Gastroesophageal sphincter (tissue), 3 donors: ENCODE measurements at regions not wholly inside any gene's neighbourhood (a gene's known extent, or its start where the extent isn't known, plus 50 kb on each side); places are given as distances from the start of the nearest gene placed in this dataset.

Source experiments
- EP300 ChIP-seq: sonication (generic); formaldehyde crosslinking; IDR thresholded peaks from one replicate; pipeline ENCODE4 v1.6.1; 2017; ENCODE audit warnings: antibody characterized with exemption, mild to moderate bottlenecking
- POLR2A ChIP-seq, 2 donors: fragments of 450-650 bp; IDR thresholded peaks; one replicate each; pipeline ENCODE4 v1.6.1; 2017; ENCODE audit warnings: antibody characterized with exemption in 2 of 2, mild to moderate bottlenecking in 2 of 2, moderate library complexity in 1 of 2
- POLR2AphosphoS5 ChIP-seq: sonication (generic); formaldehyde crosslinking; IDR thresholded peaks from one replicate; pipeline ENCODE4 v1.6.1; 2017; ENCODE audit warnings: antibody characterized with exemption
- TF ChIP-seq, protein P1 (sequence below), 4 experiments: fragments of 200-600 bp in 2 of 4; fragments of 450-650 bp in 2 of 4; sonication (generic) in 1 of 4; IDR thresholded peaks; one replicate each; pipeline ENCODE4 v1.5.1; 2017 to 2019; ENCODE audit warnings: antibody characterized with exemption in 4 of 4, mild to moderate bottlenecking in 2 of 4, moderate library complexity in 2 of 4

DNA sequence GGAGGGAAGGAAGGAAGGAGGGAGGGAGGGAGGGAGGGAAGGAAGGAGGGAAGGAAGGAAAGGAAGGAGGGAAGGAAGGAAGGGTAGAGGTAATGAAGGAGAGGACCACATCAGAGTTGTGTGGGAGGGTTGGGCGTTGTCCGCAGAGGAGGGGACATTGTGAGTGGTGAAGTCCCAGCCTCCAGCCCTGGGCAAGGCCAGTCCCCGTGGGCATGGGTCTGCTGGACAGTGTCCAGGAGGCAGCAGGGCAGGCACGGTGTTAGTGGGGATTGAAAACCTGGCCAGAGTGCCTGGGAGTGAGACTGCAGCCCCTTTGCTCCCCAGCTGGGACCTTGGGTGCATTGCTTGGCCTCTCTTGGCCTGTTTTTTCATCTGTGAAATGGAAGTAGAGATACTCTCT is 1462.3 kb downstream of the BRD1 start:
- TF ChIP-seq, protein P1, sequence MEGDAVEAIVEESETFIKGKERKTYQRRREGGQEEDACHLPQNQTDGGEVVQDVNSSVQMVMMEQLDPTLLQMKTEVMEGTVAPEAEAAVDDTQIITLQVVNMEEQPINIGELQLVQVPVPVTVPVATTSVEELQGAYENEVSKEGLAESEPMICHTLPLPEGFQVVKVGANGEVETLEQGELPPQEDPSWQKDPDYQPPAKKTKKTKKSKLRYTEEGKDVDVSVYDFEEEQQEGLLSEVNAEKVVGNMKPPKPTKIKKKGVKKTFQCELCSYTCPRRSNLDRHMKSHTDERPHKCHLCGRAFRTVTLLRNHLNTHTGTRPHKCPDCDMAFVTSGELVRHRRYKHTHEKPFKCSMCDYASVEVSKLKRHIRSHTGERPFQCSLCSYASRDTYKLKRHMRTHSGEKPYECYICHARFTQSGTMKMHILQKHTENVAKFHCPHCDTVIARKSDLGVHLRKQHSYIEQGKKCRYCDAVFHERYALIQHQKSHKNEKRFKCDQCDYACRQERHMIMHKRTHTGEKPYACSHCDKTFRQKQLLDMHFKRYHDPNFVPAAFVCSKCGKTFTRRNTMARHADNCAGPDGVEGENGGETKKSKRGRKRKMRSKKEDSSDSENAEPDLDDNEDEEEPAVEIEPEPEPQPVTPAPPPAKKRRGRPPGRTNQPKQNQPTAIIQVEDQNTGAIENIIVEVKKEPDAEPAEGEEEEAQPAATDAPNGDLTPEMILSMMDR (IDR thresholded peaks at IDR 0.05), result no peak
- TF ChIP-seq POLR2AphosphoS5 (no peak), EP300 (no peak), POLR2A (IDR thresholded peaks at IDR 0.05) (no peak)
